A673 (cell line): ENCODE measurements at regions not wholly inside any gene's neighbourhood (a gene's known extent, or its start where the extent isn't known, plus 50 kb on each side); places are given as distances from the start of the nearest gene placed in this dataset.

Experiments
- CTCF ChIP-seq: fragments of 300-800, 200-600 bp; sonication (generic); conservative IDR thresholded peaks from 2 replicates; pipeline ENCODE4 v1.5.1; 2017; ENCODE audit warnings: low read depth, mild to moderate bottlenecking, antibody characterized with exemption, low read length, moderate library complexity, mixed read lengths
- EZH2 ChIP-seq: fragments of 200-600 bp; sonication (generic); IDR thresholded peaks from 2 replicates; pipeline ENCODE4 v1.6.1; 2017; ENCODE audit warnings: borderline replicate concordance, low read depth, mild to moderate bottlenecking, mixed read lengths, antibody characterized with exemption, low read length; ENCODE audit not compliant: poor library complexity, severe bottlenecking

GRCh38 chr14:100463937-100464336 lies 123.3 kb downstream of the BEGAIN start:
- TF ChIP-seq CTCF (no peak), EZH2 (no peak)
